Prostate gland (tissue), 2 donors: ENCODE measurements at regions not wholly inside any gene's neighbourhood (a gene's known extent, or its start where the extent isn't known, plus 50 kb on each side); places are given as distances from the start of the nearest gene placed in this dataset.

Experiments used
- DNase-seq: peaks from one replicate; pipeline ENCODE4 v3.0.0-alpha.2; 2019; ENCODE audit warnings: low spot score
- H3K27ac ChIP-seq, 2 donors: fragments of 200-600 bp; sonication (generic); 2 replicates each; pipeline ENCODE4 v1.5.1; 2017 to 2019
- H3K27me3 ChIP-seq: fragments of 200-600 bp; sonication (generic); replicated peaks from 2 replicates; pipeline ENCODE4 v1.5.1; 2019; ENCODE audit not compliant: insufficient read depth
- H3K36me3 ChIP-seq, 2 donors: fragments of 200-600 bp; sonication (generic); 1 replicate in 1 of 2; 2 replicates in 1 of 2; pipeline versions ENCODE4 v1.5.1 to v1.8.1; 2017 to 2019
- H3K4me1 ChIP-seq: fragments of 200-600 bp; sonication (generic); replicated peaks from 2 replicates; pipeline ENCODE4 v1.5.1; 2019
- H3K4me3 ChIP-seq, 2 donors: fragments of 200-600 bp; sonication (generic); 2 replicates each; pipeline ENCODE4 v1.5.1; 2017 to 2019
- H3K9me3 ChIP-seq: fragments of 200-600 bp; sonication (generic); 2 replicates; pipeline ENCODE4 v1.5.1; 2017
- POLR2A ChIP-seq: fragments of 450-650 bp; IDR thresholded peaks from one replicate; pipeline ENCODE4 v1.6.1; 2016; ENCODE audit warnings: antibody characterized with exemption, mild to moderate bottlenecking
- POLR2AphosphoS5 ChIP-seq: sonication (generic); formaldehyde crosslinking; IDR thresholded peaks from one replicate; pipeline ENCODE4 v1.6.1; 2017; ENCODE audit warnings: antibody characterized with exemption
- WGBS: methylation state at CpG from one replicate; pipeline ENCODE4 v1.1.5; 2018; 5-methylcytosine and 5-hydroxymethylcytosine counted together
- intact Hi-C: fragments of 100-400 bp; cut with DNase I; formaldehyde crosslinking; loops from one replicate; pipeline ENCODE4 v1.14.2; 2022
- TF ChIP-seq, protein P1 (sequence below), 4 experiments: fragments of 200-600 bp in 2 of 4; fragments of 450-650 bp in 2 of 4; sonication (generic) in 2 of 4; IDR thresholded peaks; 1 replicate in 3 of 4; 2 replicates in 1 of 4; pipeline ENCODE4 v1.5.1; 2016 to 2019; ENCODE audit warnings: antibody characterized with exemption in 4 of 4, mild to moderate bottlenecking in 2 of 4, moderate library complexity in 2 of 4

DNA sequence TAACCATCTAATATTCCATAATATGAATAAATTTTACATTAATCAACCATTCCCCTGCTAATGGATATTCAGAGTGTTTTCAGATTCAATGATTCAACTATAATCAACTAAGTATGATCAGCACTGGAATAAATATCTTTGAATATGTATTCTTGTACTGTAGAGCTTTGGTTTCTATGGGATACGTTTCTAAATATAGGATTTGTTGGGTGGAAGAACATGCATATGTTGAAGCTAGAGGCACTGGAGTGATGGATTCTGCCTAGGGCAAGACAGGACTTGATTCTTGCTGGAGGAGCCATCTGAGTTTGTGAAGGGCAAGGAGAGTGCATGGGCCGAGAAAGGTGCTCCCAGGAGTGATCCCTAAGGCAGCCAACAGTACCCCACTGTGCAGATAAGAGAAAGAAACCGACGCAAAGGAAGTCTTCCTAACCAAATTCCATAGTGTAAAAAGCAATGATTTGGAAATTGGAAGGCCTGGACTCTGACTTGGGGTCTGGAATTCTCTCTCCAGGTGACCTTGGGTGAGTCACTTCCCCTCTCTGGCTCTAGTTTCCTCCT, 418.7 kb downstream of the PREX1 start:
- no peak overlapping the region for H3K27ac ChIP-seq
- intact Hi-C loops = no loop called here
- no peaks in the 10 kb centered on the region for H3K9me3 ChIP-seq
- H3K27me3 ChIP-seq = peaks cover 4% of the 10 kb centered on the region
- no peak for DNase-seq
- TF ChIP-seq, protein P1, sequence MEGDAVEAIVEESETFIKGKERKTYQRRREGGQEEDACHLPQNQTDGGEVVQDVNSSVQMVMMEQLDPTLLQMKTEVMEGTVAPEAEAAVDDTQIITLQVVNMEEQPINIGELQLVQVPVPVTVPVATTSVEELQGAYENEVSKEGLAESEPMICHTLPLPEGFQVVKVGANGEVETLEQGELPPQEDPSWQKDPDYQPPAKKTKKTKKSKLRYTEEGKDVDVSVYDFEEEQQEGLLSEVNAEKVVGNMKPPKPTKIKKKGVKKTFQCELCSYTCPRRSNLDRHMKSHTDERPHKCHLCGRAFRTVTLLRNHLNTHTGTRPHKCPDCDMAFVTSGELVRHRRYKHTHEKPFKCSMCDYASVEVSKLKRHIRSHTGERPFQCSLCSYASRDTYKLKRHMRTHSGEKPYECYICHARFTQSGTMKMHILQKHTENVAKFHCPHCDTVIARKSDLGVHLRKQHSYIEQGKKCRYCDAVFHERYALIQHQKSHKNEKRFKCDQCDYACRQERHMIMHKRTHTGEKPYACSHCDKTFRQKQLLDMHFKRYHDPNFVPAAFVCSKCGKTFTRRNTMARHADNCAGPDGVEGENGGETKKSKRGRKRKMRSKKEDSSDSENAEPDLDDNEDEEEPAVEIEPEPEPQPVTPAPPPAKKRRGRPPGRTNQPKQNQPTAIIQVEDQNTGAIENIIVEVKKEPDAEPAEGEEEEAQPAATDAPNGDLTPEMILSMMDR (IDR thresholded peaks at IDR 0.05) = no peak
- TF ChIP-seq POLR2A (no peak), POLR2AphosphoS5 (no peak)
- H3K36me3 ChIP-seq = no peaks in the 10 kb centered on the region
- no peaks in the 10 kb centered on the region for H3K4me1 ChIP-seq
- 91% methylated on average over 4 of the region's 4 CpGs for WGBS
- no peak overlapping the region for H3K4me3 ChIP-seq

DNA sequence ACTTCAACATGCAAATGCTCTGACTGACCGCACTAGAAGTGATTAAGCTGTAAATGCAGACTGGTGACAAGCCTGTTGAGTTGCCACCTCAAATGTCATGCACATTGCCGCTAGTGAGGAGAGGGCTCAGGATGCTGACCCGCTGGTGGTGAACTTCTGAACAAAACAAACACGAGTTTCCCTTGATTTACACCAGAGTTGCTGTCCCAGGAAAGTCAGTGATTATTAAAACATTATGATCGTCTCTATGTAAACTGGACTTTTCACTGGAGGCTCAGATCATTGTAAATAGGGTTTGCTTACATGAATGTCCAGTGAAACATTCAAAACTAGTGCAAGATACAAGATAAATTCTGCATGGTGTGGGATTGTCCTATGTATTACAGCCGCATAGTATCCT, 420.1 kb downstream of the PREX1 start:
- no peak overlapping the region for H3K4me3 ChIP-seq
- TF ChIP-seq POLR2A (no peak), POLR2AphosphoS5 (no peak)
- TF ChIP-seq, protein P1 (IDR thresholded peaks at IDR 0.05) = no peak
- DNase-seq = no peak
- 73% methylated on average over 6 of the region's 6 CpGs for WGBS
- H3K36me3 ChIP-seq = no peaks in the 10 kb centered on the region
- no peaks in the 10 kb centered on the region for H3K27me3 ChIP-seq
- no peaks in the 10 kb centered on the region for H3K9me3 ChIP-seq
- intact Hi-C loops = no loop called here
- no peaks in the 10 kb centered on the region for H3K4me1 ChIP-seq
- H3K27ac ChIP-seq = no peak overlapping the region

DNA sequence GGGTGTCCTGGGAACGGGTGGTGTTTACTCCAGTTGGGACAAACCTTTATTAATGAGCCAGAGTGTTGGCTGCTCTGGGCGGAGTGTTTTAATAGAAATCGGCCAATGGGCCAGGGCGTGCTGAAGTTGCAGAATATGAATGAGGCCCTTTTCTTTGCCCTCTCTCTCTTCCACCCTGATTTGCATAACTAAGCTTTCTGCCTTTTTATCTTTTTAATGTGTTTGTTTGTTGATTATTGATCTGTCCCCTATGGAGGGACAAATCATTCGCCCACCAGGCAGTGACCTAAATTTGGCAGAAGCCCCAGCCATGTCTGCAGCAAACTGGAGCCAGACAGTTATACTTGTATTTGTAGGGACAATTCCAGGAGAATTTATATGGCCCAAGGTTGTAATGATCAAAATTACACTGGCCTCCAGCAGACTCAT, 420.9 kb downstream of the PREX1 start:
- intact Hi-C loops = no loop called here
- Histone ChIP-seq H3K27ac (no peak overlapping the region), H3K36me3 (no peaks in the 10 kb centered on the region), H3K27me3 (no peaks in the 10 kb centered on the region), H3K4me1 (no peaks in the 10 kb centered on the region), H3K4me3 (no peak overlapping the region), H3K9me3 (no peaks in the 10 kb centered on the region)
- WGBS = 55% methylated on average over 5 of the region's 5 CpGs
- no peak for DNase-seq
- TF ChIP-seq POLR2A = no peak
- TF ChIP-seq, protein P1 (IDR thresholded peaks at IDR 0.05) = no peak
- no peak for TF ChIP-seq POLR2AphosphoS5

DNA sequence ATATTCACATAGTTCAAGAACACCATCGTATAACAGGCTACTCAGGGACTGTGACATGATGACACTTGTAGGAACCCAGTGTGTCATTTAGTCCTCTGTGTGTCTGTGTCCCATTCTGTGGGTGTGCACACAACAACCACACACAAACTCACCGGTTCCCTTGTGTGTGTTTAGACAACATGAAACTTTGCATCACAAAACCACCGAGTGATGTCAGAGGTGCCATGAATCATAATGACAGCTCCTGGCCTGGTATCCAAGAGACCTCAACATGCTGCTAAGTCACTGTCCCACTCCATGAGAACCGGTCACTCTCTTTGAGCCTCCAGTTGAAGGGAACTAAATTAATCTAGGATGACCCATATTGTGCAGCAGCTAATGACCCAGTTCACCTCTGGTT, 421.3 kb downstream of the PREX1 start:
- intact Hi-C loops = no loop called here
- no peaks in the 10 kb centered on the region for H3K36me3 ChIP-seq
- H3K9me3 ChIP-seq = no peaks in the 10 kb centered on the region
- no peak overlapping the region for H3K27ac ChIP-seq
- WGBS = 69% methylated on average over 4 of the region's 4 CpGs
- no peaks in the 10 kb centered on the region for H3K27me3 ChIP-seq
- TF ChIP-seq, protein P1 (IDR thresholded peaks at IDR 0.05) = no peak
- no peak for TF ChIP-seq POLR2AphosphoS5
- H3K4me3 ChIP-seq = no peak overlapping the region
- DNase-seq = no peak
- H3K4me1 ChIP-seq = no peaks in the 10 kb centered on the region

DNA sequence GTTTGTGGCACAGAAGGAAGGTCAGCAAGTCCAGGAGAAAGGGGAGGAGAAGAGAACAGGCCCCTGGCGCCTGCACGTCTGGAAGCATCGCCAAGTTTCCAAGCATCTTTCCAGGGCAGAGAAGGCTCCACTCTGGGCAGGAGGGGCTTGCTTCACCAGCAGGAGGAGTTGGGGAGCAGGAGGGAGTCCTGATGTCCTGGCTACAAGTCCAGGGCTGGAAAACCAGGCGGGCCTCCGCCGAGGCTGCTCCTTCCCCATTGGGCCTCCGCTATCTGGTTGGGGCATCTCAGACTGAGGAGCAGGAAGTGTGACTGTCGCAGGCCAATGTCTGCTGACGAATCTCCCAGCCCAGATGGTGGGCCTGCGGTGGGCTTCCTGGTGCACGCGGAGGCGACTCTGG, 421.9 kb downstream of the PREX1 start:
- intact Hi-C loops = no loop called here
- WGBS = 74% methylated on average over 13 of the region's 13 CpGs
- H3K4me1 ChIP-seq = no peaks in the 10 kb centered on the region

More for the DNA sequence above, 421.9 kb downstream of the PREX1 start:
- TF ChIP-seq, protein P1 (IDR thresholded peaks at IDR 0.05) = no peak
- TF ChIP-seq POLR2A = no peak
- no peak for TF ChIP-seq POLR2AphosphoS5
- Histone ChIP-seq H3K27ac (no peak overlapping the region), H3K9me3 (no peaks in the 10 kb centered on the region), H3K4me3 (no peak overlapping the region), H3K36me3 (no peaks in the 10 kb centered on the region), H3K27me3 (no peaks in the 10 kb centered on the region)
- no peak for DNase-seq
